Neural progenitor cell (in vitro differentiated cells): ENCODE measurements at regions not wholly inside any gene's neighbourhood (a gene's known extent, or its start where the extent isn't known, plus 50 kb on each side); places are given as distances from the start of the nearest gene placed in this dataset.

ENCODE experiments used
- CTCF ChIP-seq: fragments of 200-600 bp; sonication (generic); IDR thresholded peaks from 2 replicates; pipeline ENCODE4 v1.5.1; 2017; ENCODE audit warnings: antibody characterized with exemption, mild to moderate bottlenecking
- EZH2 ChIP-seq: fragments of 200-600 bp; sonication (generic); IDR thresholded peaks from 2 replicates; pipeline ENCODE4 v1.6.1; 2017; ENCODE audit warnings: antibody characterized with exemption, mild to moderate bottlenecking, moderate library complexity
- EZH2phosphoT487 ChIP-seq: fragments of 200-600 bp; sonication (generic); IDR thresholded peaks from 2 replicates; pipeline ENCODE4 v1.6.1; 2017; ENCODE audit warnings: antibody characterized with exemption

GRCh38 chr2:83705146-83705545 is 753.9 kb downstream of the SUCLG1 start:
- no peak for TF ChIP-seq CTCF
- TF ChIP-seq EZH2phosphoT487 = no peak
- TF ChIP-seq EZH2 = no peak
